Breast epithelium (tissue), 4 donors: ENCODE measurements at regions not wholly inside any gene's neighbourhood (a gene's known extent, or its start where the extent isn't known, plus 50 kb on each side); places are given as distances from the start of the nearest gene placed in this dataset.

ENCODE experiments used
- DNase-seq, 2 donors: peaks; one replicate each; pipeline ENCODE4 v3.0.0-alpha.2; 2019; ENCODE audit warnings: low spot score in 2 of 2
- H3K27ac ChIP-seq, 2 donors: fragments of 200-600 bp; sonication (generic) in 1 of 2; one replicate each; pipeline ENCODE4 v1.5.1; 2016 to 2019; ENCODE audit warnings: mild to moderate bottlenecking in 1 of 2
- H3K27me3 ChIP-seq, 2 donors: fragments of 200-600 bp; sonication (generic) in 1 of 2; one replicate each; pipeline versions ENCODE4 v1.5.1 to v1.6.0; 2017 to 2019; ENCODE audit warnings: control low read depth in 1 of 2, mild to moderate bottlenecking in 1 of 2
- H3K36me3 ChIP-seq: fragments of 200-600 bp; one replicate; pipeline ENCODE4 v1.5.1; 2019
- H3K4me1 ChIP-seq, 2 donors: fragments of 200-600 bp; sonication (generic); one replicate each; pipeline ENCODE4 v1.5.1; 2016 to 2019; ENCODE audit warnings: control low read depth in 1 of 2
- H3K4me3 ChIP-seq, 3 donors: fragments of 200-600 bp; sonication (generic); 1 replicate in 2 of 3; 2 replicates in 1 of 3; pipeline ENCODE4 v1.5.1; 2016 to 2019; ENCODE audit warnings: mild to moderate bottlenecking in 3 of 3, moderate library complexity in 2 of 3
- H3K9me3 ChIP-seq, 2 donors: fragments of 200-600 bp; sonication (generic) in 1 of 2; one replicate each; pipeline ENCODE4 v1.5.1; 2016 to 2019; ENCODE audit warnings: control low read depth in 1 of 2
- POLR2A ChIP-seq: fragments of 450-650 bp; IDR thresholded peaks from one replicate; pipeline ENCODE4 v1.6.1; 2016; ENCODE audit warnings: antibody characterized with exemption, mild to moderate bottlenecking, moderate library complexity
- POLR2AphosphoS5 ChIP-seq, 3 donors: sonication (generic); formaldehyde crosslinking; IDR thresholded peaks; one replicate each; pipeline ENCODE4 v1.6.1; 2017; ENCODE audit warnings: antibody characterized with exemption in 3 of 3
- intact Hi-C: fragments of 100-400 bp; cut with DNase I; formaldehyde crosslinking; loops from one replicate; pipeline ENCODE4 v1.15.1; 2023; ENCODE audit warnings: low total_unique reads
- TF ChIP-seq, protein P1 (sequence below), 3 donors: fragments of 450-650 bp; IDR thresholded peaks; one replicate each; pipeline ENCODE4 v1.5.1; 2016 to 2017; ENCODE audit warnings: antibody characterized with exemption in 3 of 3, mild to moderate bottlenecking in 3 of 3, moderate library complexity in 3 of 3

DNA sequence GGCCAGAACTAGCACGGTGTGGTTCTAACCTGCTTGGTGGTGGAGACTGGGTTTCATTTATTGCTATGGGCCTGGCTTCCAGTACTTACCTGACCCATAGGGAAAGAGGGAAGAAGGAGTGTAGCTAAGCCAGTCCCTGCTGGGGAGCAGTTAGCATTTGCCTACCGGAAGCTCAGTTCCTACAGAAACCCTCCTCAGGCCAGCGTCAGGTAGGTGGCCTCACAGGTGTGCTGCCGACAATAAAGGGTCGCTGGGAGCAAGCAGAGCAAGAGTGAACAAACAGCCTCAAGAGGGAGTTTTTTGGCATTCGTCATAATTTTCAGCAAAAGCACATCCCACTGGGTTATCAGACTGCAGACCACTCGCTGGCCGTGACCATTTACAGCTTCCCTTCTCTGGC lies 740.6 kb upstream of the TENM3 start:
- Histone ChIP-seq H3K9me3 (peaks cover 0 to 4% of the 10 kb centered on the region in 2 donors), H3K27me3 (no peaks in the 10 kb centered on the region), H3K36me3 (no peaks in the 10 kb centered on the region), H3K4me3 (no peak overlapping the region), H3K27ac (no peak overlapping the region), H3K4me1 (no peaks in the 10 kb centered on the region)
- intact Hi-C loops, result no loop called here
- DNase-seq, result no peak
- TF ChIP-seq POLR2A (no peak), POLR2AphosphoS5 (IDR thresholded peaks at IDR 0.05) (no peak)
- TF ChIP-seq, protein P1, sequence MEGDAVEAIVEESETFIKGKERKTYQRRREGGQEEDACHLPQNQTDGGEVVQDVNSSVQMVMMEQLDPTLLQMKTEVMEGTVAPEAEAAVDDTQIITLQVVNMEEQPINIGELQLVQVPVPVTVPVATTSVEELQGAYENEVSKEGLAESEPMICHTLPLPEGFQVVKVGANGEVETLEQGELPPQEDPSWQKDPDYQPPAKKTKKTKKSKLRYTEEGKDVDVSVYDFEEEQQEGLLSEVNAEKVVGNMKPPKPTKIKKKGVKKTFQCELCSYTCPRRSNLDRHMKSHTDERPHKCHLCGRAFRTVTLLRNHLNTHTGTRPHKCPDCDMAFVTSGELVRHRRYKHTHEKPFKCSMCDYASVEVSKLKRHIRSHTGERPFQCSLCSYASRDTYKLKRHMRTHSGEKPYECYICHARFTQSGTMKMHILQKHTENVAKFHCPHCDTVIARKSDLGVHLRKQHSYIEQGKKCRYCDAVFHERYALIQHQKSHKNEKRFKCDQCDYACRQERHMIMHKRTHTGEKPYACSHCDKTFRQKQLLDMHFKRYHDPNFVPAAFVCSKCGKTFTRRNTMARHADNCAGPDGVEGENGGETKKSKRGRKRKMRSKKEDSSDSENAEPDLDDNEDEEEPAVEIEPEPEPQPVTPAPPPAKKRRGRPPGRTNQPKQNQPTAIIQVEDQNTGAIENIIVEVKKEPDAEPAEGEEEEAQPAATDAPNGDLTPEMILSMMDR (IDR thresholded peaks at IDR 0.05), result no peak

DNA sequence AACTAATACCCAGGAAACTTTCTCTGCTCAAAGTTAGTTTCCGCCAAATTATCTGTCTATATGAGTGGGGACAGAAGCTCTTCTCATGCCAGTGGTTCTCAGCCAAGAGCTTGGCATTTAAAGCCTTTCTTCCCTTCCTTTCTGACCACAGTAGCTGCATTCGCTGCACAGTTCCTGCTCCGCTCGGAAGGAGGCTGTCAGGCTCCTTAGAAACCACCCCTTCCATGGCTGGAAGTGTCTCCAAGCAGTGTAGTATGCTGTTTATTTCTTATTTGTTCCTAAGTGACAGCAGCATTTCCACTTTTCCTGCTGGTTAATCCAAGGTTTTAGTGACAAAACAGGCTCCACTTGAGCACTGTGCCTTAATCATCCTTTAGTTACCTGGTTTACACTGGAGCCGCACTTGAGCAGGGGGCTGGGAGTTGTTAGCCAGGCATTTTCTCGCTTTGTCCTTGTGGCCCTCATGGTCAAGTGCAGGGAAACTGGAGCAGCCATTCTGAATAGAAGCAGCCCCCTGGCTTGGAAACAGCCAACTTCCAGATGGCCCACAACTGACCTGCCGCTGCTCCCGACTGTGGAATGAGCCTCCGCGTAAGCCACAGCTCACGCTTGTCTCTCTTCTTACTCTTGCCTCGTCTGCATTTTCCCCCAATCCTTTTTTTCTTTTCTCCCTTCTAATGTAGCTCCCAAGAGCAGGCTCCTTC lies 739.4 kb upstream of the TENM3 start:
- intact Hi-C loops, result no loop called here

DNA sequence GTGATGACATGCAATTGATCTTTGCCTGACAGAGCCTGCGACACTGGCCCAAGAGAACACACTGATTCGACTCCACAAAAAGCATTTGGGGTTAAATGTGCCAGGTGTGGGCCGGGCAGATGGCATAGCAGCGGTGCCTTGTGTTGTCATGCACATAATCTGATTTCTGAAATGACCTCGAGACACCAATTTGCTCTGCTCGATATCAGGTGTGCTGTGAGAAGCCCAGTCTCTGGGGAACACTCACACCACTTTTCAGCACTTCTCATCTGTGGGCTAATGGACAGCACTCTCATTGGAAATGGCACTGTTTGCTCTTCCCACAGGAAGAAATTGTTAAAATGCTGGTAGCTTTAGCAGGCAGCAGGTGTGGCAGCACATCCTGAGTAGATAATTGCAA lies 738.3 kb upstream of the TENM3 start:
- Histone ChIP-seq H3K27ac (no peak overlapping the region), H3K4me3 (no peak overlapping the region), H3K36me3 (no peaks in the 10 kb centered on the region), H3K4me1 (no peaks in the 10 kb centered on the region), H3K9me3 (no peaks in the 10 kb centered on the region), H3K27me3 (no peaks in the 10 kb centered on the region)
- TF ChIP-seq, protein P1 (IDR thresholded peaks at IDR 0.05), result no peak
- TF ChIP-seq POLR2A (no peak), POLR2AphosphoS5 (IDR thresholded peaks at IDR 0.05) (no peak)
- intact Hi-C loops, result no loop called here
- DNase-seq, result no peak

More for the DNA sequence above, 739.4 kb upstream of the TENM3 start:
- H3K4me1 ChIP-seq, result no peaks in the 10 kb centered on the region
- no peak for DNase-seq
- H3K4me3 ChIP-seq, result no peak overlapping the region
- no peak for TF ChIP-seq POLR2A
- TF ChIP-seq, protein P1 (IDR thresholded peaks at IDR 0.05), result no peak
- no peak for TF ChIP-seq POLR2AphosphoS5 (IDR thresholded peaks at IDR 0.05)
- H3K27ac ChIP-seq, result no peak overlapping the region
- H3K9me3 ChIP-seq, result peaks cover 0 to under 1% of the 10 kb centered on the region in 2 donors
- no peaks in the 10 kb centered on the region for H3K27me3 ChIP-seq
- no peaks in the 10 kb centered on the region for H3K36me3 ChIP-seq

DNA sequence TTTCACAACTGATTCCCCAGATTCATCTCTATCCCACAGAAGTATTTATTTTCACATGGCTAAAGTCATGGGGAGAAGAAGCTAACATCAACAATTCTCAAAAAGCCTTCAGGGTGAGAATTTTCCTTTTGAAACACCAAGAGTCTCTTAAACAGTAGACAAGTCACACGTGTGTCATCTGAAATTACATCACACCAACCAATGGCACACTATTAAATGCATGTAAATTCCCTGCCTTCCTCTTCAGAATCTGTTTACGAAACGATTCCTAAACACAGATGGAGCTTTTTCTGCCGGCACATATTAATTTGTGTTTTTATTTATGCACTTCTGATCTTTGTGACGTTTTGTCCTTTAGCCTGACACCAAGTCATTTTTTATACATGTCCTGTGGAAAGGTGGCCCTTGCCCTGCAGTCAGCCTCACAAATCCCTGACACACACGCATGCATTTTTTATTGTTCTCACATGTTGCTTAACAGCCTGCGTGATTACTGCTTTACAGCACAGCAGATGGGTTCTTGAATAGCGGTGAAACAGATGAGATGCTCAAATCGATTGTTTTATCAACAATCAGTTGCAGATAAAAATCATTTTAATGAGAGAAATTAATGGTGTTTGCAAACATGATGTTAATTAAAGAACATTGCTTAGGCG lies 735.9 kb upstream of the TENM3 start:
- DNase-seq, result no peak
- H3K27ac ChIP-seq, result no peak overlapping the region
- no peak overlapping the region for H3K4me3 ChIP-seq
- intact Hi-C loops, result no loop called here
- no peaks in the 10 kb centered on the region for H3K4me1 ChIP-seq
- no peaks in the 10 kb centered on the region for H3K9me3 ChIP-seq
- H3K36me3 ChIP-seq, result no peaks in the 10 kb centered on the region
- TF ChIP-seq POLR2AphosphoS5 (IDR thresholded peaks at IDR 0.05), result no peak
- no peak for TF ChIP-seq POLR2A
- TF ChIP-seq, protein P1 (IDR thresholded peaks at IDR 0.05), result no peak
- no peaks in the 10 kb centered on the region for H3K27me3 ChIP-seq

DNA sequence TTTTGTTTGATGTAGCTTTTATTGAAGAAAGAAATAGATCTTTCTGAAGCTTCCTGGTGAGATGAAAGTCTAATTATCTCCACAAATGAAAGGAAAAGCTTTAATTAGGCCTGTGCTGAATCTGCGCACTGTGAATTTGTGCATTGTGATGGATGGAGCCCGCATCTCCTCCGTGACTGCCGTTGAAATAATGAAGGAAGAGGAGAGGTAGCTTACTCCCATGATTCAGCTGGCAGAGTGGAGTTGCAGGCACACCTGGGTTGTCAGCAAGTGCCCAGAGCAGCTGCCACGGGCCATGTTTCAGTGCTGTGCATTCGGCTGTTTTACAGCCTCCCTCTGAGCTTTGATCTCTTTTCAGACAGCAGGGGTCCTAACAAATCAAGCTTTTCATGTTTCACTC lies 735.3 kb upstream of the TENM3 start:
- H3K4me3 ChIP-seq, result no peak overlapping the region
- no peak for DNase-seq
- TF ChIP-seq, protein P1 (IDR thresholded peaks at IDR 0.05), result no peak
- no peak for TF ChIP-seq POLR2A
- TF ChIP-seq POLR2AphosphoS5 (IDR thresholded peaks at IDR 0.05), result no peak
- intact Hi-C loops, result no loop called here
- no peak overlapping the region for H3K27ac ChIP-seq
- no peaks in the 10 kb centered on the region for H3K27me3 ChIP-seq
- H3K4me1 ChIP-seq, result no peaks in the 10 kb centered on the region
- H3K36me3 ChIP-seq, result no peaks in the 10 kb centered on the region
- H3K9me3 ChIP-seq, result no peaks in the 10 kb centered on the region
